Endothelial cell of umbilical vein (primary cell): ENCODE measurements at regions not wholly inside any gene's neighbourhood (a gene's known extent, or its start where the extent isn't known, plus 50 kb on each side); places are given as distances from the start of the nearest gene placed in this dataset.

Experiments
- BruUV-seq: library from RNA; stranded (reverse); fragments of 400-500 nt; replicated peaks from 2 replicates; lab custom pipeline; 2021; lab: Mats Ljungman, UMichigan
- CTCF ChIA-PET: fragments of 300-600, 350-600 bp; sonication (Branson Sonifier 250); formaldehyde crosslinking; loops from one replicate; lab custom pipeline; 2021; ENCODE audit warnings: antibody characterized with exemption, inconsistent platforms; lab: Charles Lee
- POLR2A ChIA-PET: fragments of 300-600, 350-600 bp; sonication (Branson Sonifier 250); formaldehyde crosslinking; loops from one replicate; lab custom pipeline; 2021; ENCODE audit warnings: antibody characterized with exemption, inconsistent platforms; lab: Charles Lee
- DNase-seq: peaks from one replicate; pipeline ENCODE4 v3.0.0-alpha.2; 2011; ENCODE audit warnings: low read depth, low spot score
- FAIRE-seq: peaks from 2 replicates; lab custom pipeline; 2011; peaks lifted over from hg19 to GRCh38; lab: Jason Lieb, UNC
- H2AFZ ChIP-seq: 2 replicates; pipeline ENCODE4 v1.6.0; 2012; ENCODE audit warnings: low read depth, low read length, control low read depth, inconsistent platforms
- H3K27ac ChIP-seq: 2 replicates; pipeline ENCODE4 v1.5.1; 2011; ENCODE audit warnings: low read depth, mild to moderate bottlenecking, control low read depth, low read length, moderate library complexity; ENCODE audit not compliant: insufficient read depth
- H3K27me3 ChIP-seq, 2 experiments: 2 replicates each; pipeline versions ENCODE4 v1.6.0 to v1.6.1; 2011; ENCODE audit warnings: low read length in 2 of 2, mixed read lengths in 1 of 2; ENCODE audit not compliant: control insufficient read depth in 2 of 2, insufficient read depth in 2 of 2
- H3K36me3 ChIP-seq, 2 experiments: 2 replicates in 1 of 2; 3 replicates in 1 of 2; pipeline ENCODE4 v1.5.1; 2011; ENCODE audit warnings: low read length in 2 of 2, mild to moderate bottlenecking in 1 of 2, moderate library complexity in 1 of 2; ENCODE audit not compliant: control insufficient read depth in 2 of 2, insufficient read depth in 2 of 2; ENCODE audit errors: extremely low read depth in 1 of 2
- H3K4me1 ChIP-seq: 3 replicates; pipeline ENCODE4 v1.5.1; 2011; ENCODE audit warnings: mild to moderate bottlenecking, low read length; ENCODE audit not compliant: control insufficient read depth, insufficient read depth; ENCODE audit errors: extremely low read depth
- H3K4me2 ChIP-seq: 2 replicates; pipeline ENCODE4 v1.6.1; 2011; ENCODE audit warnings: low read length, control low read depth, mixed read lengths; ENCODE audit not compliant: insufficient read depth
- H3K4me3 ChIP-seq, 3 experiments: fragments of 200-600 bp in 1 of 3; sonication (generic), shearing (Covaris generic) in 1 of 3; replicated peaks in 1 of 3; 2 replicates each; pipeline ENCODE4 v1.5.1; 2011 to 2016; ENCODE audit warnings: control low read depth in 3 of 3, low read length in 3 of 3, mild to moderate bottlenecking in 2 of 3, inconsistent platforms in 1 of 3, low read depth in 1 of 3, moderate library complexity in 1 of 3; ENCODE audit not compliant: insufficient read depth in 1 of 3
- H3K79me2 ChIP-seq: 2 replicates; pipeline ENCODE4 v1.6.0; 2012; ENCODE audit warnings: low read length, inconsistent platforms; ENCODE audit not compliant: control insufficient read depth, insufficient read depth
- H3K9ac ChIP-seq: replicated peaks from 2 replicates; pipeline ENCODE3; 2011; ENCODE audit warnings: low read length, control low read depth; ENCODE audit not compliant: insufficient read depth; ENCODE audit errors: extremely low read depth
- H3K9me1 ChIP-seq: replicated peaks from 3 replicates; pipeline ENCODE4 v1.6.0; 2011; ENCODE audit warnings: mild to moderate bottlenecking, low read length; ENCODE audit not compliant: control insufficient read depth, insufficient read depth; ENCODE audit errors: extremely low read depth
- H3K9me3 ChIP-seq: replicated peaks from 2 replicates; pipeline ENCODE4 v1.5.1; 2012; ENCODE audit warnings: low read length, inconsistent platforms; ENCODE audit not compliant: control insufficient read depth, insufficient read depth
- H4K20me1 ChIP-seq: replicated peaks from 2 replicates; pipeline ENCODE3; 2011; ENCODE audit warnings: mild to moderate bottlenecking, low read length; ENCODE audit not compliant: control insufficient read depth, insufficient read depth; ENCODE audit errors: extremely low read depth
- EZH2 ChIP-seq: IDR thresholded peaks from 2 replicates; pipeline ENCODE4 v1.6.1; 2012; ENCODE audit warnings: borderline replicate concordance, low read depth, mild to moderate bottlenecking, moderate library complexity, low read length, inconsistent platforms; ENCODE audit not compliant: severe bottlenecking
- FOS ChIP-seq: IDR thresholded peaks from 2 replicates; pipeline ENCODE4 v1.6.1; 2011; ENCODE audit warnings: mild to moderate bottlenecking, low read length, moderate library complexity, borderline replicate concordance; ENCODE audit not compliant: insufficient read depth
- GATA2 ChIP-seq: IDR thresholded peaks from 2 replicates; pipeline ENCODE4 v1.7.0; 2011; ENCODE audit warnings: low read depth, mild to moderate bottlenecking, moderate library complexity, mixed read lengths, low read length; ENCODE audit not compliant: insufficient read length, insufficient read depth
- JUN ChIP-seq: IDR thresholded peaks from 2 replicates; pipeline ENCODE4 v1.6.1; 2011; ENCODE audit warnings: borderline replicate concordance, low read depth; ENCODE audit not compliant: insufficient read length, insufficient read depth
- MYC ChIP-seq: IDR thresholded peaks from one replicate; pipeline ENCODE4 v1.6.1; 2011; ENCODE audit warnings: mild to moderate bottlenecking, low read depth, low read length
- POLR2A ChIP-seq: IDR thresholded peaks from 2 replicates; pipeline ENCODE4 v1.6.1; 2012; ENCODE audit warnings: low read depth, mild to moderate bottlenecking, control low read depth, low read length
- POLR2AphosphoS5 ChIP-seq: IDR thresholded peaks from 2 replicates; pipeline ENCODE4 v1.6.1; 2012; ENCODE audit warnings: low read depth, mild to moderate bottlenecking, control low read depth, low read length, moderate library complexity; ENCODE audit not compliant: insufficient read depth
- dilution Hi-C: fragments of 300-500 bp; cut with MboI; formaldehyde crosslinking; loops from one replicate; pipeline ENCODE4 v1.15.0; 2019; ENCODE audit warnings: low sequenced_read_pairs; ENCODE audit not compliant: extremely low pct_ligation_motif_present
- intact Hi-C: fragments of 100-400 bp; cut with micrococcal nuclease; formaldehyde crosslinking; loops from one replicate; pipeline ENCODE4 v1.10.0; 2022
- TF ChIP-seq, protein P1 (sequence below): IDR thresholded peaks from 2 replicates; pipeline ENCODE4 v1.6.1; 2011; ENCODE audit not compliant: insufficient read depth, insufficient read length
- TF ChIP-seq, protein P2 (sequence below), 2 donors: IDR thresholded peaks; 1 replicate in 1 of 2; 2 replicates in 1 of 2; pipeline ENCODE4 v1.5.1; 2011; ENCODE audit warnings: low read length in 2 of 2, mild to moderate bottlenecking in 2 of 2, moderate library complexity in 2 of 2, control low read depth in 1 of 2, inconsistent platforms in 1 of 2, low read depth in 1 of 2; ENCODE audit not compliant: insufficient read depth in 1 of 2; ENCODE audit errors: extremely low read depth in 1 of 2

DNA sequence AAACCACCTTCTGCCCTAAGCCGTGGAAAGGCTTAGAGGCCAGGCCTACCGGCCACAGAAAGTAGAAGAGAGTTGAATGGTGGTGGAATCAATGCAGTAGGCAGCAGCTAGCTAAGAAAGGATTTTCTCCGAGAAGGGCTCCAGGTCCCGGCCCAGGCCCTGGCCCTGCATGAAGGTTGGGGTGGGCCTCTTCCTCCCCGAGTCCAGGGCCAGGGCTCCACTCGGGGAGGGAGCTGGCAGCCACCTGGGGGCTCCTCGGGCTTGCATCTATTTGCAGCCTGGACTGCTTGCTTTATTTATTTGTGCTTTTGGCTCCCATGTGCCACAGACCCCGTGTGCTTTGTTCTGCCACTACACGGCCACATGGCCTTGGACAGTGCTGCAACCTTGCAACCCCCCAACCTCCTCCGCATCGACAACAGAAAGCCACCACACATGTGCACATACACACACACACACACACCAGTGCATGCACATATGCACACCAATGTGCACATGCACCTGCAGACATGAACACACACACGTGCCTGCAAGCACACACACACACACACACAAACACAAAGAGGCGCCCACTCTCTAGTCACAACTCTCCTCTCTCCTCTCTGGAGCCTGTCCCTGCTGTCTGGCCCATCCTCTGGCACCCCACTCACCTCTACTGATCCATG, 96.4 kb upstream of the TNRC6C start:
- Histone ChIP-seq H3K4me3 (no peak overlapping the region), H3K27me3 (no peaks in the 10 kb centered on the region), H3K4me1 (no peaks in the 10 kb centered on the region), H3K79me2 (no peaks in the 10 kb centered on the region), H3K9me1 (no peaks in the 10 kb centered on the region), H3K27ac (no peak overlapping the region), H2AFZ (no peak overlapping the region), H3K9me3 (no peaks in the 10 kb centered on the region), H4K20me1 (no peaks in the 10 kb centered on the region), H3K36me3 (no peaks in the 10 kb centered on the region), H3K4me2 (no peak overlapping the region), H3K9ac (no peak overlapping the region)
- dilution Hi-C loops, result no loop called here
- FAIRE-seq (no peak), DNase-seq (no peak)
- no peak for TF ChIP-seq FOS
- TF ChIP-seq JUN, result no peak
- ChIA-PET CTCF (interaction anchor here (1.6 kb wide), 1 partner anchor 13 kb away, joined by 3 read pairs; no protein-coding TSS in a partner anchor), POLR2A (interaction anchor here (0.5 kb wide), 1 partner anchor 46 kb away, joined by 3 read pairs; no protein-coding TSS in a partner anchor)
- intact Hi-C loops, result no loop called here
- no TSS peak for BruUV-seq

DNA sequence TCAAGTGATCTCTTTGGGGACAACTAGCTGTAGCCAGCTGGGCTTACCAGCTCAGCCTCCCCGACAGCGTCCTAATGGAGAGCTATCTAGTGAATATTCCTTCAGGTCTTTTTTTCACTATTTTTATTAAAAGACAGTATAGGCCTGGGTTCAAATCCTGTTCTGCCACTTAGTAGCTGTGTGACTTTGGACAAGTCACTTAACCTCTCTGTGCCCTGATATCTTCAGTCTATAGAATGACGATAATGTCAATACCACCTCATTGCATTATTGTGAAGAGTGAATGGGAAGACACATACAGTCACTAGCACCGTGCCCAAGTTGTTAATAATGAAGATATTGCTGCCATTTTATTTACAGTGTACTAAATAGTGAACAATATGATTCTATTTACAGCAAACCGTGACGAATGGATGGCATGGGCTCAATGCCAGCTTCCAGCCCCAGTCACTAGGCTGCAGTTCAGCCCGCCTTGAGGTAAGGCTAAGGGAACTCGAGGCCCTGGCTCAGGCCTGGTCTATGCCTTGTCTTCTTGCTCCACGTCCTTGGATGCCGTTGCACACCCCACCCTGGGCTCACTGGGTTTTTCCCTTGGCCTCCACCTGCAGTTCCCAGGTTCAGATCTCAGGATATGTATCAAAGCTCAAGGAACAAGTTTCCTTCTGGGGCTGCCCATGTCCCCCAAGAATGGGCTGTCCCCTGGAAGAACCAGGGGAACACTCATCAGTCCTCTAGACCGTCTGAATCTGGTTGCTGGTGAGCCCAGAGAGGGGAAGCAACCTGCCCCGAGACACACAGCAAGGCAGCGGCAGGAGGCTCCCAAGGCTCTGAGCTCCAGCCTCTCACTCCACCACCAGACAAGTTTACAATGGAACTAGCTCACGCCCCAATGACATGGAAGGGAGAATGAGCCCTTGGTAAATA, 95.4 kb upstream of the TNRC6C start:
- Histone ChIP-seq H3K36me3 (no peaks in the 10 kb centered on the region), H3K4me2 (no peak overlapping the region), H3K4me1 (no peaks in the 10 kb centered on the region), H3K27me3 (no peaks in the 10 kb centered on the region), H3K9ac (no peak overlapping the region), H3K9me3 (no peaks in the 10 kb centered on the region), H2AFZ (no peak overlapping the region), H3K9me1 (no peaks in the 10 kb centered on the region), H3K27ac (no peak overlapping the region), H3K4me3 (no peak overlapping the region), H4K20me1 (no peaks in the 10 kb centered on the region), H3K79me2 (no peaks in the 10 kb centered on the region)
- BruUV-seq, result no TSS peak
- ChIA-PET POLR2A (interaction anchor here (0.5 kb wide), 1 partner anchor 45 kb away, joined by 3 read pairs; no protein-coding TSS in a partner anchor), CTCF (interaction anchor here (0.6 to 1.6 kb wide), 2 partner anchors 12 to 85 kb away, joined by 3 read pairs; no protein-coding TSS in a partner anchor)
- no peak for TF ChIP-seq GATA2
- no peak for TF ChIP-seq JUN
- no peak for TF ChIP-seq FOS
- no peak for TF ChIP-seq POLR2AphosphoS5
- TF ChIP-seq, protein P1, sequence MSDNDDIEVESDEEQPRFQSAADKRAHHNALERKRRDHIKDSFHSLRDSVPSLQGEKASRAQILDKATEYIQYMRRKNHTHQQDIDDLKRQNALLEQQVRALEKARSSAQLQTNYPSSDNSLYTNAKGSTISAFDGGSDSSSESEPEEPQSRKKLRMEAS, result no peak
- no peak for TF ChIP-seq POLR2A
- TF ChIP-seq, protein P2, sequence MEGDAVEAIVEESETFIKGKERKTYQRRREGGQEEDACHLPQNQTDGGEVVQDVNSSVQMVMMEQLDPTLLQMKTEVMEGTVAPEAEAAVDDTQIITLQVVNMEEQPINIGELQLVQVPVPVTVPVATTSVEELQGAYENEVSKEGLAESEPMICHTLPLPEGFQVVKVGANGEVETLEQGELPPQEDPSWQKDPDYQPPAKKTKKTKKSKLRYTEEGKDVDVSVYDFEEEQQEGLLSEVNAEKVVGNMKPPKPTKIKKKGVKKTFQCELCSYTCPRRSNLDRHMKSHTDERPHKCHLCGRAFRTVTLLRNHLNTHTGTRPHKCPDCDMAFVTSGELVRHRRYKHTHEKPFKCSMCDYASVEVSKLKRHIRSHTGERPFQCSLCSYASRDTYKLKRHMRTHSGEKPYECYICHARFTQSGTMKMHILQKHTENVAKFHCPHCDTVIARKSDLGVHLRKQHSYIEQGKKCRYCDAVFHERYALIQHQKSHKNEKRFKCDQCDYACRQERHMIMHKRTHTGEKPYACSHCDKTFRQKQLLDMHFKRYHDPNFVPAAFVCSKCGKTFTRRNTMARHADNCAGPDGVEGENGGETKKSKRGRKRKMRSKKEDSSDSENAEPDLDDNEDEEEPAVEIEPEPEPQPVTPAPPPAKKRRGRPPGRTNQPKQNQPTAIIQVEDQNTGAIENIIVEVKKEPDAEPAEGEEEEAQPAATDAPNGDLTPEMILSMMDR (IDR thresholded peaks at IDR 0.05; ENCODE audit: extremely low read depth in 1 of 2, insufficient read depth in 1 of 2, low read depth in 1 of 2, low read length in 2 of 2), result no peak
- no peak for TF ChIP-seq EZH2
- TF ChIP-seq MYC, result no peak
- intact Hi-C loops, result no loop called here
- dilution Hi-C loops, result no loop called here
- FAIRE-seq (no peak), DNase-seq (no peak)
